GM23338 (cell line): ENCODE measurements at regions not wholly inside any gene's neighbourhood (a gene's known extent, or its start where the extent isn't known, plus 50 kb on each side); places are given as distances from the start of the nearest gene placed in this dataset.

Source experiments
- ATAC-seq: fragments of 200-7000 bp; cut with Tn5 transposase; 3 replicates; pipeline ENCODE4 v1.9.1; 2020
- DNase-seq: peaks from one replicate; pipeline ENCODE4 v3.0.0-alpha.2; 2015; ENCODE audit warnings: low spot score
- H2AFZ ChIP-seq: fragments of 200-600 bp; sonication (generic); 2 replicates; pipeline ENCODE4 v1.8.0; 2016; ENCODE audit warnings: antibody characterized with exemption, mild to moderate bottlenecking, moderate library complexity
- H3F3A ChIP-seq: fragments of 200-600 bp; sonication (generic); replicated peaks from 2 replicates; pipeline ENCODE4 v1.8.0; 2017; ENCODE audit warnings: antibody characterized with exemption, mixed run types, low read depth
- H3K27ac ChIP-seq: fragments of 200-600 bp; sonication (generic); 2 replicates; pipeline ENCODE4 v1.6.1; 2016; ENCODE audit warnings: low read depth
- H3K27me3 ChIP-seq: fragments of 200-600 bp; sonication (generic); 2 replicates; pipeline ENCODE4 v1.8.0; 2016; ENCODE audit warnings: mild to moderate bottlenecking, mixed run types, moderate library complexity; ENCODE audit not compliant: insufficient read depth
- H3K36me3 ChIP-seq: fragments of 200-600 bp; sonication (generic); 2 replicates; pipeline ENCODE4 v1.8.0; 2016; ENCODE audit warnings: mild to moderate bottlenecking; ENCODE audit not compliant: insufficient read depth
- H3K4me1 ChIP-seq: fragments of 200-600 bp; sonication (generic); 2 replicates; pipeline ENCODE4 v1.8.0; 2016; ENCODE audit warnings: mild to moderate bottlenecking, moderate library complexity; ENCODE audit not compliant: insufficient read depth
- H3K4me2 ChIP-seq: fragments of 200-600 bp; sonication (generic); 2 replicates; pipeline ENCODE4 v1.7.1; 2017; ENCODE audit warnings: mixed run types
- H3K4me3 ChIP-seq: fragments of 200-600 bp; sonication (generic); 2 replicates; pipeline ENCODE4 v1.6.1; 2016; ENCODE audit warnings: mixed run types
- H3K79me2 ChIP-seq: fragments of 200-600 bp; sonication (generic); replicated peaks from 2 replicates; pipeline ENCODE4 v1.8.0; 2017; ENCODE audit warnings: mild to moderate bottlenecking; ENCODE audit not compliant: insufficient read depth
- H3K9me2 ChIP-seq: fragments of 200-600 bp; sonication (generic); 2 replicates; pipeline ENCODE4 v1.8.0; 2017; ENCODE audit not compliant: insufficient read depth
- H4K20me1 ChIP-seq: fragments of 200-600 bp; sonication (generic); replicated peaks from 2 replicates; pipeline ENCODE4 v1.8.0; 2017; ENCODE audit warnings: mild to moderate bottlenecking; ENCODE audit not compliant: insufficient read depth
- H3K27ac Mint-ChIP-seq: 2 replicates; pipeline ENCODE4 v1.8.0; 2020; ENCODE audit warnings: inconsistent platforms, mild to moderate bottlenecking, moderate library complexity, mixed read lengths
- H3K27me3 Mint-ChIP-seq: 3 replicates; pipeline ENCODE4 v1.8.0; 2022; ENCODE audit warnings: low read depth, mild to moderate bottlenecking, moderate library complexity, mixed read lengths, inconsistent platforms; ENCODE audit not compliant: insufficient read depth, poor library complexity
- H3K36me3 Mint-ChIP-seq: 3 replicates; pipeline ENCODE4 v1.8.0; 2021; ENCODE audit warnings: low read depth, mild to moderate bottlenecking, inconsistent platforms, moderate library complexity, mixed read lengths
- H3K4me1 Mint-ChIP-seq: 3 replicates; pipeline ENCODE4 v1.8.0; 2020; ENCODE audit warnings: mild to moderate bottlenecking, inconsistent platforms, mixed read lengths
- H3K4me3 Mint-ChIP-seq: 3 replicates; pipeline ENCODE4 v1.8.0; 2021; ENCODE audit warnings: moderate library complexity, mild to moderate bottlenecking, inconsistent platforms, mixed read lengths
- H3K9me3 Mint-ChIP-seq: 3 replicates; pipeline ENCODE4 v1.8.0; 2020; ENCODE audit warnings: moderate library complexity, mild to moderate bottlenecking, inconsistent platforms, mixed read lengths
- CTCF ChIP-seq, 2 experiments: fragments of 200-600 bp in 1 of 2; sonication (generic) in 1 of 2; conservative IDR thresholded peaks; 2 replicates each; pipeline versions ENCODE4 v1.5.1 to v1.6.1; 2016 to 2017; ENCODE audit warnings: antibody characterized with exemption in 2 of 2, low read depth in 2 of 2, mild to moderate bottlenecking in 2 of 2, moderate library complexity in 1 of 2
- EZH2phosphoT487 ChIP-seq: fragments of 200-600 bp; sonication (generic); IDR thresholded peaks from one replicate; pipeline ENCODE4 v1.8.1; 2018; ENCODE audit warnings: antibody characterized with exemption; ENCODE audit not compliant: unreplicated experiment
- JUNB ChIP-seq: IDR thresholded peaks from one replicate; pipeline ENCODE4 v1.6.1; 2016; ENCODE audit warnings: antibody characterized with exemption; ENCODE audit not compliant: unreplicated experiment
- NANOG ChIP-seq: IDR thresholded peaks from 2 replicates; pipeline ENCODE4 v1.6.1; 2016; ENCODE audit warnings: antibody characterized with exemption, borderline replicate concordance
- POLR2AphosphoS5 ChIP-seq: IDR thresholded peaks from 2 replicates; pipeline ENCODE4 v1.6.1; 2016; ENCODE audit warnings: antibody characterized with exemption, low read depth
- STAT1 ChIP-seq: IDR thresholded peaks from one replicate; pipeline ENCODE4 v1.6.1; 2016; ENCODE audit warnings: antibody characterized with exemption; ENCODE audit not compliant: unreplicated experiment
- ZNF114 ChIP-seq: fragments of 250-450 bp; sonication (Bioruptor Pico); IDR thresholded peaks from 2 replicates; pipeline ENCODE4 v1.5.0; 2020; ENCODE audit warnings: mild to moderate bottlenecking, moderate library complexity
- ZNF331 ChIP-seq: fragments of 250-450 bp; sonication (Bioruptor Pico); IDR thresholded peaks from 2 replicates; pipeline ENCODE4 v1.5.0; 2020; ENCODE audit warnings: low read depth, mild to moderate bottlenecking, moderate library complexity
- TF ChIP-seq, protein P1 (sequence below): fragments of 250-450 bp; sonication (Bioruptor Pico); IDR thresholded peaks from 2 replicates; pipeline ENCODE4 v1.5.0; 2020; ENCODE audit warnings: mild to moderate bottlenecking, moderate library complexity
- TF ChIP-seq, protein P2 (sequence below): IDR thresholded peaks from 2 replicates; pipeline ENCODE4 v1.6.1; 2016; ENCODE audit warnings: antibody characterized with exemption

DNA sequence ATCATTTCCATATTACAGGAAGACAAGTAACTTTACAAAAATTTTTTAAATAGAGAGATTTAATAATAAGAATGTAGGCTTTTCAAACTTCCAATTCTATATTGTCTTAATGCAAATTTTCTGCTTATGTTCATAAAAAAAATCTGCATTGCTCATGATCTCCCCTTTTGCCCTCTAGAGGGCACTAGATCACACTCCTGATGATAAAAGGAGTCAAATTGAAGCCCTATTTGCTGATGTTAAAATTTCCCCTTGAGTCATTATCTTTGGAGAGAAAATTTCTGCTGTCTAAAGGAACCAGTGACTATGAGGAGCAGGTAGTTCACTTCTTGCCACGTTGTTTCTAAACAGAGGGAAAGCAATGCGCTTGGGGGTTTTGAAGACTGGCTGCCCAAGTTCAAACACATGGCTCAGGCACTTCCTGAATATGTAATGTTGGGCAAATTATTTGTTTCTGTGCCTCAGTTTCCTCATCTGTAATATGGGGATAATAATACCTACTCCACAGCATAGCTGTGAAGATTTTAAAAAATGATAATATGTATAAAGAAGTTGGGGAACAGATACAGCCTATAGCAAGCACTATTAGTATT, 874.2 kb downstream of the TFAP2A start:
- H3K9me2 ChIP-seq, result no peaks in the 10 kb centered on the region
- Mint-ChIP-seq H3K27me3 (no peaks in the 10 kb centered on the region), H3K27ac (no peak overlapping the region), H3K9me3 (no peaks in the 10 kb centered on the region), H3K36me3 (no peaks in the 10 kb centered on the region), H3K4me1 (no peaks in the 10 kb centered on the region), H3K4me3 (no peak overlapping the region)
- H3K4me2 ChIP-seq, result no peak overlapping the region
- no peak for TF ChIP-seq NANOG
- peak; percentile 69 to 93 for TF ChIP-seq CTCF (conservative IDR thresholded peaks at IDR 0.05; ENCODE audit: low read depth in 2 of 2)
- H3K36me3 ChIP-seq, result no peaks in the 10 kb centered on the region
- H4K20me1 ChIP-seq, result no peaks in the 10 kb centered on the region
- no peak overlapping the region for H2AFZ ChIP-seq
- H3F3A ChIP-seq, result no peaks in the 10 kb centered on the region
- H3K27me3 ChIP-seq, result no peaks in the 10 kb centered on the region
- ATAC-seq (no peak), DNase-seq (peak; percentile 61)
- 0 out of 2 replicates have a peak, but pooled peaks cover 3% of the 10 kb centered on the region for H3K4me1 ChIP-seq
- no peaks in the 10 kb centered on the region for H3K79me2 ChIP-seq
- H3K4me3 ChIP-seq, result no peak overlapping the region
- no peak overlapping the region for H3K27ac ChIP-seq

DNA sequence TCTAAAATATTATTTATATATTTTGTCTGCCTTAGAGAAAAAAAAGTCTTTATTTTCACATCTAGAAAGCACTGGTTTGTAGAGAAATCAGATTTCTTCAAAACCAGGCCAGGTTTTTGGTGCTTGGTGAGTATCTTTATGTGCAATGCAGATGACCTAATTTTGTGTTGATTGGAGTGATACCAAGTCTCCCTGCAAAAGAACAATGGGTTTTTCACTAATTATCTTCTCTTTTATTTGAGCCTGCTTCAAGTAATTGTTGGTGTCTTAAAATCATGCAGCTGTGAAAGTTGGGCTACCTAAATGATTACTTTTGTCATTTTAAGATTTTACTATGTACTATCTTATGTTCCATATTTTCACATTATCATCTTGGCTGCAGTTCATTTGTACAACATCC, 874.7 kb downstream of the TFAP2A start:
- H3K79me2 ChIP-seq, result no peaks in the 10 kb centered on the region
- H3K4me3 ChIP-seq, result no peak overlapping the region
- Mint-ChIP-seq H3K4me3 (no peak overlapping the region), H3K4me1 (no peaks in the 10 kb centered on the region), H3K36me3 (no peaks in the 10 kb centered on the region), H3K9me3 (no peaks in the 10 kb centered on the region), H3K27ac (no peak overlapping the region), H3K27me3 (no peaks in the 10 kb centered on the region)
- no peaks in the 10 kb centered on the region for H3K36me3 ChIP-seq
- H3F3A ChIP-seq, result no peaks in the 10 kb centered on the region
- H3K4me1 ChIP-seq, result 0 out of 2 replicates have a peak, but pooled peaks cover 3% of the 10 kb centered on the region
- H4K20me1 ChIP-seq, result no peaks in the 10 kb centered on the region
- ATAC-seq (no peak), DNase-seq (no peak)
- no peak overlapping the region for H2AFZ ChIP-seq
- TF ChIP-seq POLR2AphosphoS5, result no peak
- TF ChIP-seq JUNB, result no peak
- no peak for TF ChIP-seq CTCF (conservative IDR thresholded peaks at IDR 0.05; ENCODE audit: low read depth in 2 of 2)
- TF ChIP-seq, protein P1, sequence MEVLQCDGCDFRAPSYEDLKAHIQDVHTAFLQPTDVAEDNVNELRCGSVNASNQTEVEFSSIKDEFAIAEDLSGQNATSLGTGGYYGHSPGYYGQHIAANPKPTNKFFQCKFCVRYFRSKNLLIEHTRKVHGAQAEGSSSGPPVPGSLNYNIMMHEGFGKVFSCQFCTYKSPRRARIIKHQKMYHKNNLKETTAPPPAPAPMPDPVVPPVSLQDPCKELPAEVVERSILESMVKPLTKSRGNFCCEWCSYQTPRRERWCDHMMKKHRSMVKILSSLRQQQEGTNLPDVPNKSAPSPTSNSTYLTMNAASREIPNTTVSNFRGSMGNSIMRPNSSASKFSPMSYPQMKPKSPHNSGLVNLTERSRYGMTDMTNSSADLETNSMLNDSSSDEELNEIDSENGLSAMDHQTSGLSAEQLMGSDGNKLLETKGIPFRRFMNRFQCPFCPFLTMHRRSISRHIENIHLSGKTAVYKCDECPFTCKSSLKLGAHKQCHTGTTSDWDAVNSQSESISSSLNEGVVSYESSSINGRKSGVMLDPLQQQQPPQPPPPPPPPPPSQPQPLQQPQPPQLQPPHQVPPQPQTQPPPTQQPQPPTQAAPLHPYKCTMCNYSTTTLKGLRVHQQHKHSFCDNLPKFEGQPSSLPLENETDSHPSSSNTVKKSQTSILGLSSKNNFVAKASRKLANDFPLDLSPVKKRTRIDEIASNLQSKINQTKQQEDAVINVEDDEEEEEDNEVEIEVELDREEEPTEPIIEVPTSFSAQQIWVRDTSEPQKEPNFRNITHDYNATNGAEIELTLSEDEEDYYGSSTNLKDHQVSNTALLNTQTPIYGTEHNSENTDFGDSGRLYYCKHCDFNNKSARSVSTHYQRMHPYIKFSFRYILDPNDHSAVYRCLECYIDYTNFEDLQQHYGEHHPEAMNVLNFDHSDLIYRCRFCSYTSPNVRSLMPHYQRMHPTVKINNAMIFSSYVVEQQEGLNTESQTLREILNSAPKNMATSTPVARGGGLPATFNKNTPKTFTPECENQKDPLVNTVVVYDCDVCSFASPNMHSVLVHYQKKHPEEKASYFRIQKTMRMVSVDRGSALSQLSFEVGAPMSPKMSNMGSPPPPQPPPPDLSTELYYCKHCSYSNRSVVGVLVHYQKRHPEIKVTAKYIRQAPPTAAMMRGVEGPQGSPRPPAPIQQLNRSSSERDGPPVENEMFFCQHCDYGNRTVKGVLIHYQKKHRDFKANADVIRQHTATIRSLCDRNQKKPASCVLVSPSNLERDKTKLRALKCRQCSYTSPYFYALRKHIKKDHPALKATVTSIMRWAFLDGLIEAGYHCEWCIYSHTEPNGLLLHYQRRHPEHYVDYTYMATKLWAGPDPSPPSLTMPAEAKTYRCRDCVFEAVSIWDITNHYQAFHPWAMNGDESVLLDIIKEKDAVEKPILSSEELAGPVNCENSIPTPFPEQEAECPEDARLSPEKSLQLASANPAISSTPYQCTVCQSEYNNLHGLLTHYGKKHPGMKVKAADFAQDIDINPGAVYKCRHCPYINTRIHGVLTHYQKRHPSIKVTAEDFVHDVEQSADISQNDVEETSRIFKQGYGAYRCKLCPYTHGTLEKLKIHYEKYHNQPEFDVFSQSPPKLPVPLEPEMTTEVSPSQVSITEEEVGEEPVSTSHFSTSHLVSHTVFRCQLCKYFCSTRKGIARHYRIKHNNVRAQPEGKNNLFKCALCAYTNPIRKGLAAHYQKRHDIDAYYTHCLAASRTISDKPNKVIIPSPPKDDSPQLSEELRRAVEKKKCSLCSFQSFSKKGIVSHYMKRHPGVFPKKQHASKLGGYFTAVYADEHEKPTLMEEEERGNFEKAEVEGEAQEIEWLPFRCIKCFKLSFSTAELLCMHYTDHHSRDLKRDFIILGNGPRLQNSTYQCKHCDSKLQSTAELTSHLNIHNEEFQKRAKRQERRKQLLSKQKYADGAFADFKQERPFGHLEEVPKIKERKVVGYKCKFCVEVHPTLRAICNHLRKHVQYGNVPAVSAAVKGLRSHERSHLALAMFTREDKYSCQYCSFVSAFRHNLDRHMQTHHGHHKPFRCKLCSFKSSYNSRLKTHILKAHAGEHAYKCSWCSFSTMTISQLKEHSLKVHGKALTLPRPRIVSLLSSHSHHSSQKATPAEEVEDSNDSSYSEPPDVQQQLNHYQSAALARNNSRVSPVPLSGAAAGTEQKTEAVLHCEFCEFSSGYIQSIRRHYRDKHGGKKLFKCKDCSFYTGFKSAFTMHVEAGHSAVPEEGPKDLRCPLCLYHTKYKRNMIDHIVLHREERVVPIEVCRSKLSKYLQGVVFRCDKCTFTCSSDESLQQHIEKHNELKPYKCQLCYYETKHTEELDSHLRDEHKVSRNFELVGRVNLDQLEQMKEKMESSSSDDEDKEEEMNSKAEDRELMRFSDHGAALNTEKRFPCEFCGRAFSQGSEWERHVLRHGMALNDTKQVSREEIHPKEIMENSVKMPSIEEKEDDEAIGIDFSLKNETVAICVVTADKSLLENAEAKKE (CRISPR knock-in tag), result no peak
- TF ChIP-seq NANOG, result no peak
- TF ChIP-seq ZNF114 (CRISPR knock-in tag), result no peak
- TF ChIP-seq EZH2phosphoT487, result no peak
- TF ChIP-seq ZNF331 (CRISPR knock-in tag), result no peak
- no peak for TF ChIP-seq STAT1
- TF ChIP-seq, protein P2, sequence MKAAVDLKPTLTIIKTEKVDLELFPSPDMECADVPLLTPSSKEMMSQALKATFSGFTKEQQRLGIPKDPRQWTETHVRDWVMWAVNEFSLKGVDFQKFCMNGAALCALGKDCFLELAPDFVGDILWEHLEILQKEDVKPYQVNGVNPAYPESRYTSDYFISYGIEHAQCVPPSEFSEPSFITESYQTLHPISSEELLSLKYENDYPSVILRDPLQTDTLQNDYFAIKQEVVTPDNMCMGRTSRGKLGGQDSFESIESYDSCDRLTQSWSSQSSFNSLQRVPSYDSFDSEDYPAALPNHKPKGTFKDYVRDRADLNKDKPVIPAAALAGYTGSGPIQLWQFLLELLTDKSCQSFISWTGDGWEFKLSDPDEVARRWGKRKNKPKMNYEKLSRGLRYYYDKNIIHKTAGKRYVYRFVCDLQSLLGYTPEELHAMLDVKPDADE, result no peak
- no peak overlapping the region for H3K27ac ChIP-seq
- H3K9me2 ChIP-seq, result no peaks in the 10 kb centered on the region
- H3K27me3 ChIP-seq, result no peaks in the 10 kb centered on the region
- no peak overlapping the region for H3K4me2 ChIP-seq
